ENCODE measurements at regions not wholly inside any gene's neighbourhood (a gene's known extent, or its start where the extent isn't known, plus 50 kb on each side); places are given as distances from the start of the nearest gene placed in this dataset.

DNA sequence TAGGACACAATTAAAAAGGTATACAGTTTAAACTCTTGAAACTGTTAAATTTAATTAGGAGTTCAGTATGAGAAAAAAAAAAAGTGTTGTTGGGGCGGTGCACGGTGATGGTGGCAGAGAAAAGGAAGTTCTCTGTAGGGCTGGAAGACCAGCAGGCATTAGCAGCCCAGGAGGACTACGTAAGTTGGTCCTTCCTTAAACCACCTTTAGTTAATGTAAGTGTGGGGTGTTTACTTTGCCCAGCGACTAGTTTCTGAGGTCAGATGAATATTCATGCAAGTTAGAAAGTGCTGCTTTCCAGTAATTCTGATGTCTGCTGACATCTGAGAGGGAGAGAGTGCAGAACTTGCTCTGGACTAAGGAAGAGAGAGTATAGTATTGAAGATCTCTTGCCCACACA, 54.9 kb downstream of the NKX2-1 start:
- TF ChIP-seq EP300 (IDR thresholded peaks at IDR 0.05) (no peak), POLR2AphosphoS5 (IDR thresholded peaks at IDR 0.05) (no peak)
- TF ChIP-seq, protein P1, sequence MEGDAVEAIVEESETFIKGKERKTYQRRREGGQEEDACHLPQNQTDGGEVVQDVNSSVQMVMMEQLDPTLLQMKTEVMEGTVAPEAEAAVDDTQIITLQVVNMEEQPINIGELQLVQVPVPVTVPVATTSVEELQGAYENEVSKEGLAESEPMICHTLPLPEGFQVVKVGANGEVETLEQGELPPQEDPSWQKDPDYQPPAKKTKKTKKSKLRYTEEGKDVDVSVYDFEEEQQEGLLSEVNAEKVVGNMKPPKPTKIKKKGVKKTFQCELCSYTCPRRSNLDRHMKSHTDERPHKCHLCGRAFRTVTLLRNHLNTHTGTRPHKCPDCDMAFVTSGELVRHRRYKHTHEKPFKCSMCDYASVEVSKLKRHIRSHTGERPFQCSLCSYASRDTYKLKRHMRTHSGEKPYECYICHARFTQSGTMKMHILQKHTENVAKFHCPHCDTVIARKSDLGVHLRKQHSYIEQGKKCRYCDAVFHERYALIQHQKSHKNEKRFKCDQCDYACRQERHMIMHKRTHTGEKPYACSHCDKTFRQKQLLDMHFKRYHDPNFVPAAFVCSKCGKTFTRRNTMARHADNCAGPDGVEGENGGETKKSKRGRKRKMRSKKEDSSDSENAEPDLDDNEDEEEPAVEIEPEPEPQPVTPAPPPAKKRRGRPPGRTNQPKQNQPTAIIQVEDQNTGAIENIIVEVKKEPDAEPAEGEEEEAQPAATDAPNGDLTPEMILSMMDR (IDR thresholded peaks at IDR 0.05), result no peak
- no peaks in the 10 kb centered on the region for H3K4me1 ChIP-seq
- H3K36me3 ChIP-seq, result no peaks in the 10 kb centered on the region
- no peak overlapping the region for H3K4me3 ChIP-seq
- H3K9me3 ChIP-seq, result no peaks in the 10 kb centered on the region
- 77 to 81% methylated on average over 3 to 4 of the region's 4 CpGs for WGBS, 2 donors (ENCODE audit: low coverage in 1 of 2)
- no peak overlapping the region for H3K27ac ChIP-seq
- ATAC-seq, result no peak
- peaks cover 22% of the 10 kb centered on the region for H3K27me3 ChIP-seq

DNA sequence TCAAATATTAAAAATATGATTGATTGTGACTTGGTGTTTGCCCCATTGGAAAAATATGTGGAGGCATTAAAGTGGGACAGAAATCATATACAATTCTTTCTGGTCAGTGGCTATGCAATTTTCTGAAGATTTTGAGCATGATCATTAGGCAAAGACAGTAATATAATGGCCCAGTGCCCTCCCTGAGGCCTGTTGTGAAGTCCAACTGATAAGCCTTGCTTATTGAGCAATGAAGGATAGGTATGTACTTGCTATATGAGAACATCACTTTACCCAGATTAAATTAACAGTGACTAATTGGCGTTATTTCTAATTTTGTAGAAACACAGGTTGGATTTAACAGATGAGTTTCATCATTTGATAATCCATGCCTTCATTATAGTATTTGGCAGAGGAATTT, 57.1 kb downstream of the NKX2-1 start:
- Histone ChIP-seq H3K27me3 (peaks cover 31% of the 10 kb centered on the region), H3K36me3 (no peaks in the 10 kb centered on the region), H3K9me3 (no peaks in the 10 kb centered on the region), H3K4me1 (no peaks in the 10 kb centered on the region), H3K4me3 (no peak overlapping the region), H3K27ac (no peak overlapping the region)
- ATAC-seq, result no peak
- 80 to 100% methylated on average over 1 of the region's 1 CpG for WGBS, 2 donors (ENCODE audit: low coverage in 1 of 2)
- TF ChIP-seq EP300 (IDR thresholded peaks at IDR 0.05) (no peak), POLR2AphosphoS5 (IDR thresholded peaks at IDR 0.05) (no peak), POLR2A (IDR thresholded peaks at IDR 0.05) (no peak)
- TF ChIP-seq, protein P1 (IDR thresholded peaks at IDR 0.05), result no peak

DNA sequence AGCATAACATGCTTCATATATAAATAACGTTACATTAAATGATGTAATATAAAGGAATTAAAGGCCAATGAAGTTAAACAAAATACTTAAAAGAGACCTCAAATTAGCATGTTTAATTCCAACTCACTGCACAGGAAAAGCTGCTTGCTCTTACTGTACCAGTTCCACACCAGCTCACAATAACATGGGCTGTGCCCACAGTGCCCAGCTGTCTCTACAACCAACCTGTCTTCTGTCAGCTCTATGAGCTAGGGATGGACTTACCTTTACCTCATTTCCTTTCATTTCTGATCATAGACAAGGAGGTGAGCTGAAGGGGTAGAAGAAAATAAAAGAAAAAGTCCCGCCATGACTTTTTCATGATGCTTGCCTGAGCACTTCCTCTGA, 64.8 kb downstream of the NKX2-1 start:
- no peak for TF ChIP-seq EP300 (IDR thresholded peaks at IDR 0.05)
- no peak for ATAC-seq
- 79 to 82% methylated on average over 2 of the region's 2 CpGs for WGBS, 2 donors (ENCODE audit: low coverage in 1 of 2)
- H3K27ac ChIP-seq, result no peak overlapping the region
- H3K4me3 ChIP-seq, result no peak overlapping the region
- H3K36me3 ChIP-seq, result no peaks in the 10 kb centered on the region
- H3K9me3 ChIP-seq, result no peaks in the 10 kb centered on the region
- H3K4me1 ChIP-seq, result no peaks in the 10 kb centered on the region
- peaks cover 9% of the 10 kb centered on the region for H3K27me3 ChIP-seq

DNA sequence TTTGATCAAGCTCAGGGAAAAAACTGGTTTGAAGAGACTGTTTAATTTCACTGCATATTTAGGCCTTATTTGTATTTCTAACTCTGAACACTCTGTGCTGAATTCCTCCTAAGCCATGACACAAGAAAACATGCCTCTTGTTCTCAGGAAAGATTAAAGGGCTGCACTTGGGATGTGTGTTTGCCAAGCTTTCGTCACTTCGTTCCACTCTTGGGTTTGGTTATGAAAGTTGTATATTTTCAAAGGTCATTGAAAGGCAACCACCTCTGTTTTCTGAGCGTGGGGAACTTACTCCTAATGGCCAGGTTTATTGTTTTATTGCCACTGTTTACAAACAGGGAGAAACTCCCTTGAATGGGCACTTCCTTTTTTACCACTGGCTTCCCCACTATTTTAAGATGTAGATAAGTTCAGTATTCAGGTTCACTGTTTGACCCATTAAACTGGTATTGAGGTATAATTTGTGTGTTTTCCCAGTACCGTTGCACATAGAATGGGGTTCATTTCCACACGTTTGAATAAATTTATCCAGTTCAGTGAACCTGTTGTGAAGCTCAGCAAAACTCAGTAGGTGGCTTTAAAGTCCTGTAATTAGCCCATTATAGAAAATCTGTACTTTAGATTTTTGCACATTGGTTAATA, 65.3 kb downstream of the NKX2-1 start:
- no peak for TF ChIP-seq POLR2AphosphoS5 (IDR thresholded peaks at IDR 0.05)
- TF ChIP-seq POLR2A (IDR thresholded peaks at IDR 0.05), result no peak
- TF ChIP-seq, protein P1 (IDR thresholded peaks at IDR 0.05), result no peak
- no peak for TF ChIP-seq EP300 (IDR thresholded peaks at IDR 0.05)

DNA sequence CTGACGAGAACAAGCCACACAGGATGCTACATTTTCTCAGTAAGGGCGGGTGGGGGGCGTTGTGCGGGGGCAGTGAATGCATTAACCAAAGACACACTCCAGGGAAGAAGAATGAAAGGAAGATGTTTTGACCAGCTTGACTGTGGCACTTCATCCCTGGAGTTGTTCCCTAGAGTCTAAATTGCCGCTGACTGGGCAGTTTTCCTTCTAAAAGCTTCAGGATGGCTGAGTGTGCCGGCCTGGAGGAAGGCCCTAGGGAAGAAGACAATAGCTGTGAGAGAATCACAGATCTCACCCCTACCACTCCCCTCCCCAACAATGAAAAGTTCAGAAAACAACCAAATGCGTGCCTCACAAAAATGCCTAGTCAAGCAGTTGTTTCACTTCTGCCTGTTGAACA, 67.2 kb downstream of the NKX2-1 start:
- H3K27ac ChIP-seq, result no peak overlapping the region
- WGBS, 2 donors (ENCODE audit: low coverage in 1 of 2), result 29 to 88% methylated on average over 1 to 3 of the region's 7 CpGs
- ATAC-seq, result no peak
- no peaks in the 10 kb centered on the region for H3K9me3 ChIP-seq
- H3K4me3 ChIP-seq, result no peak overlapping the region
- H3K27me3 ChIP-seq, result no peaks in the 10 kb centered on the region
- no peaks in the 10 kb centered on the region for H3K4me1 ChIP-seq
- no peaks in the 10 kb centered on the region for H3K36me3 ChIP-seq
- TF ChIP-seq POLR2AphosphoS5 (IDR thresholded peaks at IDR 0.05) (no peak), EP300 (IDR thresholded peaks at IDR 0.05) (no peak), POLR2A (IDR thresholded peaks at IDR 0.05) (no peak)
- TF ChIP-seq, protein P1 (IDR thresholded peaks at IDR 0.05), result no peak

More for the DNA sequence above, 65.3 kb downstream of the NKX2-1 start:
- no peaks in the 10 kb centered on the region for H3K9me3 ChIP-seq
- H3K27ac ChIP-seq, result no peak overlapping the region
- H3K27me3 ChIP-seq, result peaks cover 9% of the 10 kb centered on the region
- H3K4me1 ChIP-seq, result no peaks in the 10 kb centered on the region
- H3K4me3 ChIP-seq, result no peak overlapping the region
- 43 to 47% methylated on average over 5 of the region's 5 CpGs for WGBS, 2 donors (ENCODE audit: low coverage in 1 of 2)
- no peak for ATAC-seq
- H3K36me3 ChIP-seq, result no peaks in the 10 kb centered on the region

Measured in gastroesophageal sphincter (tissue), 4 donors.